B cell (primary cell): ENCODE measurements at regions not wholly inside any gene's neighbourhood (a gene's known extent, or its start where the extent isn't known, plus 50 kb on each side); places are given as distances from the start of the nearest gene placed in this dataset.

Experiments
- ATAC-seq: fragments of 200-7000 bp; cut with Tn5 transposase; one replicate; pipeline ENCODE4 v1.10.0; 2021; ENCODE audit warnings: low read depth, mild to moderate bottlenecking, moderate number of reproducible peaks, moderate library complexity
- CTCF ChIA-PET: fragments of 350-600 bp; sonication (Branson Sonifier 250); formaldehyde crosslinking; loops from one replicate; lab custom pipeline; 2021; ENCODE audit warnings: antibody characterized with exemption, inconsistent platforms; lab: Charles Lee
- POLR2A ChIA-PET: fragments of 350-600 bp; sonication (Branson Sonifier 250); formaldehyde crosslinking; loops from one replicate; lab custom pipeline; 2021; ENCODE audit warnings: antibody characterized with exemption; lab: Charles Lee
- DNase-seq: peaks from one replicate; pipeline ENCODE4 v3.0.0; 2013
- H2AFZ ChIP-seq: 2 replicates; pipeline ENCODE4 v1.6.1; 2012; ENCODE audit warnings: mild to moderate bottlenecking, low read depth, low read length; ENCODE audit not compliant: insufficient read depth, poor library complexity, severe bottlenecking
- H3K27ac ChIP-seq, 2 donors: 1 replicate in 1 of 2; 2 replicates in 1 of 2; pipeline ENCODE4 v1.5.1; 2012 to 2013; ENCODE audit warnings: low read length in 2 of 2, mild to moderate bottlenecking in 2 of 2, moderate library complexity in 1 of 2
- H3K27me3 ChIP-seq, 4 experiments: fragments of 200-600 bp in 1 of 4; sonication (generic) in 1 of 4; replicated peaks in 1 of 4; 1 replicate in 2 of 4; 2 replicates in 2 of 4; pipeline versions ENCODE4 v1.6.1 to v1.7.0; 2013 to 2016; ENCODE audit warnings: low read length in 3 of 4, mild to moderate bottlenecking in 2 of 4, mixed read lengths in 1 of 4, moderate library complexity in 1 of 4; ENCODE audit not compliant: insufficient read depth in 4 of 4, control insufficient read depth in 3 of 4; ENCODE audit errors: control extremely low read depth in 1 of 4
- H3K36me3 ChIP-seq, 2 experiments: replicated peaks in 1 of 2; 1 replicate in 1 of 2; 2 replicates in 1 of 2; pipeline versions ENCODE4 v1.6.1 to v1.7.1; 2013; ENCODE audit warnings: low read length in 1 of 2; ENCODE audit not compliant: insufficient read depth in 2 of 2, control insufficient read depth in 1 of 2; ENCODE audit errors: control extremely low read depth in 1 of 2, extremely low read depth in 1 of 2
- H3K4me1 ChIP-seq, 2 donors: fragments of 200-600 bp in 1 of 2; sonication (generic) in 1 of 2; 1 replicate in 1 of 2; 2 replicates in 1 of 2; pipeline versions ENCODE4 v1.5.1 to v1.6.1; 2013 to 2017; ENCODE audit warnings: low read length in 2 of 2; ENCODE audit not compliant: control insufficient read depth in 2 of 2, insufficient read depth in 2 of 2
- H3K4me2 ChIP-seq: replicated peaks from 2 replicates; pipeline ENCODE3; 2012; ENCODE audit warnings: mild to moderate bottlenecking, low read depth, low read length; ENCODE audit not compliant: poor library complexity, severe bottlenecking
- H3K4me3 ChIP-seq, 5 experiments: fragments of 200-600 bp in 1 of 5; sonication (generic) in 1 of 5; 1 replicate in 3 of 5; 2 replicates in 2 of 5; pipeline versions ENCODE4 v1.5.1 to v1.7.0; 2011 to 2016; ENCODE audit warnings: low read length in 4 of 5, mild to moderate bottlenecking in 4 of 5, low read depth in 2 of 5, control low read depth in 1 of 5, moderate library complexity in 1 of 5; ENCODE audit not compliant: insufficient read depth in 1 of 5; ENCODE audit errors: control extremely low read depth in 1 of 5, extremely low read depth in 1 of 5
- H3K79me2 ChIP-seq: fragments of 200-600 bp; sonication (generic); one replicate; pipeline ENCODE4 v1.6.0; 2016; ENCODE audit warnings: low read length; ENCODE audit not compliant: control insufficient read depth, insufficient read depth
- H3K9ac ChIP-seq: fragments of 200-600 bp; sonication (generic); 2 replicates; pipeline ENCODE4 v1.6.1; 2017; ENCODE audit warnings: mild to moderate bottlenecking, low read length, moderate library complexity
- H3K9me3 ChIP-seq, 3 donors: one replicate each; pipeline versions ENCODE4 v1.6.1 to v1.7.1; 2013; ENCODE audit warnings: low read length in 2 of 3; ENCODE audit not compliant: control insufficient read depth in 2 of 3, insufficient read depth in 1 of 3; ENCODE audit errors: control extremely low read depth in 1 of 3
- H4K20me1 ChIP-seq: 2 replicates; pipeline ENCODE4 v1.6.0; 2012; ENCODE audit warnings: mild to moderate bottlenecking, low read length; ENCODE audit not compliant: insufficient read depth, control insufficient read depth, poor library complexity, severe bottlenecking
- H3K27ac Mint-ChIP-seq: one replicate; pipeline ENCODE4 v1.8.0; 2021; ENCODE audit warnings: mixed read lengths
- H3K27me3 Mint-ChIP-seq: one replicate; pipeline ENCODE4 v1.8.0; 2021; ENCODE audit warnings: mixed read lengths
- H3K4me1 Mint-ChIP-seq: one replicate; pipeline ENCODE4 v1.8.0; 2021; ENCODE audit warnings: mixed read lengths
- H3K4me3 Mint-ChIP-seq: one replicate; pipeline ENCODE4 v1.8.0; 2021; ENCODE audit warnings: mixed read lengths
- H3K9me3 Mint-ChIP-seq: one replicate; pipeline ENCODE4 v1.8.0; 2022; ENCODE audit warnings: mixed read lengths; ENCODE audit not compliant: insufficient read depth
- EZH2 ChIP-seq: IDR thresholded peaks from 2 replicates; pipeline ENCODE4 v1.6.1; 2012; ENCODE audit warnings: borderline replicate concordance, low read depth, mild to moderate bottlenecking, moderate library complexity, low read length; ENCODE audit not compliant: insufficient read depth, poor library complexity, severe bottlenecking
- WGBS: methylation state at CpG from one replicate; pipeline ENCODE4 v1.1.5; 2013; ENCODE audit warnings: missing lambda C conversion rate; ENCODE audit not compliant: insufficient coverage; 5-methylcytosine and 5-hydroxymethylcytosine counted together
- intact Hi-C: fragments of 100-400 bp; cut with micrococcal nuclease; formaldehyde crosslinking; loops from one replicate; pipeline ENCODE4 v1.10.0; 2022
- TF ChIP-seq, protein P1 (sequence below): fragments of 200-600 bp; IDR thresholded peaks from one replicate; pipeline ENCODE4 v1.8.0; 2022; ENCODE audit warnings: antibody characterized with exemption, mild to moderate bottlenecking

DNA sequence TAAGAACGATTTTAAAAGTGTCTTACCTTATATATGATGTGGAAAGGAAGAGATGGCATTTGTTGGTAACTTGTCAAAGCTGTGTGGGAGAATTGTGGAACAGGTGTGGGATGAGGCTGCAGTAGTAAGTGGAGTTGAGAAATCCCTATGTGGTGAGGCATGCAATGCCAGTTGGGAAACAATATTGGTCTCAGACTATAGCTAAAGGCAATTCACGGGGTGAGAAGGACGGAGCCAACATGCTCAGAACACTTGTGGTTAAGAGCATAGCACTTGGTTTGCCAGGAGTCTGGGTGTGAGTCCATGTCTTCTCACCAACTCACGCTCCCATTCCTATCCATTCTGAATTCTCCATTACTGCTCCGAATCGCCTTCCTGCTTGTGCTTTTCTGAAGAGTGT lies 615.6 kb upstream of the ADAMTS9 start:
- CTCF ChIA-PET = no interaction called here

DNA sequence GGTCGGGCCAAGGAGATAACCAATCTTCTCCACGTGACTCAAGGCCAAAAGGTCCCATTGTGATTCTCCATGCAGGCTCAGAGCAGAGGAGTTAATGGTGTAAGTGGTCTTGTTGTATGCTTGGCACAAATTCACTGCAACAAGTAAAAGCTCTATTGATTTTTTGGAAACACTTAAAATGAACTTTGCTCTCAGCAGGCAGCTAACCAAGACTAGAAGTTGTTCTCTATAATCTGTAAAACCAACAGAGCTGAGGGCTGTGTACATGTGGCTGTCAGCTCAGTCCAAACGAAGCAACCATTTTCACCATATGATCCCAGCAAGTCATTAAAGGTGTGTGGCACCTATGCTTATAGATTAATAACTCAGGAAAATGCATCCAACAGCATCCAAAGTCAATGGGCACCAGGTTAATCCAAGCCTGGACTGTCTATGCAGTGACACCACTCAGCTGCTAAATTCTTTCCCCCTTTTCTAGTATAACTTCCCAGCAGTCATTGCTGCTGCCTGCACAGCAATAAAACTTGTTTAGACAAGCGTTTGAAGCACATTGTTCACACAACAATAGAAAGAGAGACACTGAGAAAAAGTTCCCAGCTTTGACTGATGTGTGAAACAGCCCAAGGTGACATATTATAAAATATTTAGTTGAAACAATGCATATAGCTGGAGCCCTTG lies 603.8 kb upstream of the ADAMTS9 start:
- CTCF ChIA-PET = no interaction called here
- H3K27me3 Mint-ChIP-seq = no peaks in the 10 kb centered on the region

More for the DNA sequence above, 615.6 kb upstream of the ADAMTS9 start:
- H3K4me3 Mint-ChIP-seq = no peak overlapping the region
- no peak overlapping the region for H3K4me3 ChIP-seq
- TF ChIP-seq EZH2 = no peak
- TF ChIP-seq, protein P1, sequence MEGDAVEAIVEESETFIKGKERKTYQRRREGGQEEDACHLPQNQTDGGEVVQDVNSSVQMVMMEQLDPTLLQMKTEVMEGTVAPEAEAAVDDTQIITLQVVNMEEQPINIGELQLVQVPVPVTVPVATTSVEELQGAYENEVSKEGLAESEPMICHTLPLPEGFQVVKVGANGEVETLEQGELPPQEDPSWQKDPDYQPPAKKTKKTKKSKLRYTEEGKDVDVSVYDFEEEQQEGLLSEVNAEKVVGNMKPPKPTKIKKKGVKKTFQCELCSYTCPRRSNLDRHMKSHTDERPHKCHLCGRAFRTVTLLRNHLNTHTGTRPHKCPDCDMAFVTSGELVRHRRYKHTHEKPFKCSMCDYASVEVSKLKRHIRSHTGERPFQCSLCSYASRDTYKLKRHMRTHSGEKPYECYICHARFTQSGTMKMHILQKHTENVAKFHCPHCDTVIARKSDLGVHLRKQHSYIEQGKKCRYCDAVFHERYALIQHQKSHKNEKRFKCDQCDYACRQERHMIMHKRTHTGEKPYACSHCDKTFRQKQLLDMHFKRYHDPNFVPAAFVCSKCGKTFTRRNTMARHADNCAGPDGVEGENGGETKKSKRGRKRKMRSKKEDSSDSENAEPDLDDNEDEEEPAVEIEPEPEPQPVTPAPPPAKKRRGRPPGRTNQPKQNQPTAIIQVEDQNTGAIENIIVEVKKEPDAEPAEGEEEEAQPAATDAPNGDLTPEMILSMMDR = no peak
- no peaks in the 10 kb centered on the region for H3K27me3 ChIP-seq
- H3K27ac ChIP-seq = no peak overlapping the region
- DNase-seq = no peak
- H3K9me3 Mint-ChIP-seq = peaks cover 5% of the 10 kb centered on the region
- H3K27me3 Mint-ChIP-seq = no peaks in the 10 kb centered on the region
- no peak overlapping the region for H2AFZ ChIP-seq
- intact Hi-C loops = no loop called here
- no peak overlapping the region for H3K27ac Mint-ChIP-seq
- no peaks in the 10 kb centered on the region for H3K79me2 ChIP-seq
- H3K4me1 Mint-ChIP-seq = no peaks in the 10 kb centered on the region
- H3K36me3 ChIP-seq = no peaks in the 10 kb centered on the region
- 74% methylated on average over 4 of the region's 6 CpGs for WGBS
- H3K4me1 ChIP-seq = no peaks in the 10 kb centered on the region
- H3K9me3 ChIP-seq = no peaks in the 10 kb centered on the region
- ATAC-seq = no peak
- no peak overlapping the region for H3K9ac ChIP-seq
- H4K20me1 ChIP-seq = no peaks in the 10 kb centered on the region
- no peak overlapping the region for H3K4me2 ChIP-seq
- POLR2A ChIA-PET = no interaction called here

More for the DNA sequence above, 603.8 kb upstream of the ADAMTS9 start:
- DNase-seq = no peak
- no peak overlapping the region for H3K4me3 ChIP-seq
- H4K20me1 ChIP-seq = no peaks in the 10 kb centered on the region
- no peak overlapping the region for H3K27ac ChIP-seq
- H3K4me2 ChIP-seq = no peak overlapping the region
- POLR2A ChIA-PET = no interaction called here
- 0% methylated on average over 1 of the region's 4 CpGs for WGBS
- Mint-ChIP-seq H3K27ac (no peak overlapping the region), H3K9me3 (peaks cover 2% of the 10 kb centered on the region), H3K4me1 (no peaks in the 10 kb centered on the region), H3K4me3 (no peak overlapping the region)
- no peak overlapping the region for H3K9ac ChIP-seq
- H3K79me2 ChIP-seq = no peaks in the 10 kb centered on the region
- H3K36me3 ChIP-seq = no peaks in the 10 kb centered on the region
- H2AFZ ChIP-seq = no peak overlapping the region
- intact Hi-C loops = no loop called here
- H3K9me3 ChIP-seq = no peaks in the 10 kb centered on the region
- no peak for ATAC-seq
- TF ChIP-seq, protein P1 = no peak
- no peak for TF ChIP-seq EZH2
- H3K27me3 ChIP-seq = no peaks in the 10 kb centered on the region
- H3K4me1 ChIP-seq = no peaks in the 10 kb centered on the region
